ENCODE measurements at regions not wholly inside any gene's neighbourhood (a gene's known extent, or its start where the extent isn't known, plus 50 kb on each side); places are given as distances from the start of the nearest gene placed in this dataset.
"Not testable (repeated sequence)": the region's sequence is repeated elsewhere in the genome, so short reads cannot be mapped to it uniquely, and the experiment has no call there.

GRCh38 chrX:82528525-82528924 is 979.6 kb upstream of the POU3F4 start:
- ATAC-seq (ENCODE audit: low FRiP score) (no peak), DNase-seq (ENCODE audit: low spot score) (no peak)
- no peak for TF ChIP-seq CTCF (IDR thresholded peaks at IDR 0.05)

- TF ChIP-seq CTCF (IDR thresholded peaks at IDR 0.05), result no peak
- ATAC-seq (ENCODE audit: low FRiP score), result no peak
- no peak for DNase-seq (ENCODE audit: low spot score)
Observed at GRCh38 chrX:82534086-82534597, 973.9 kb upstream of the POU3F4 start.

- DNase-seq (ENCODE audit: low spot score); ATAC-seq (ENCODE audit: low FRiP score): not testable (repeated sequence)
Observed at GRCh38 chrX:82537205-82537604, 970.9 kb upstream of the POU3F4 start.

- DNase-seq (ENCODE audit: low spot score), result no peak
- ATAC-seq (ENCODE audit: low FRiP score), result no peak
- no peak for TF ChIP-seq CTCF (IDR thresholded peaks at IDR 0.05)
Observed at GRCh38 chrX:82541822-82542221, 966.3 kb upstream of the POU3F4 start.

- not testable (repeated sequence) for DNase-seq (ENCODE audit: low spot score); ATAC-seq (ENCODE audit: low FRiP score)
Observed at GRCh38 chrX:82552201-82552600, 955.9 kb upstream of the POU3F4 start.

- no peak for DNase-seq (ENCODE audit: low spot score)
- no peak for ATAC-seq (ENCODE audit: low FRiP score)
- no peak for TF ChIP-seq CTCF (IDR thresholded peaks at IDR 0.05)
Observed at GRCh38 chrX:82556588-82556987, 951.5 kb upstream of the POU3F4 start.

- DNase-seq (ENCODE audit: low spot score) (no peak), ATAC-seq (ENCODE audit: low FRiP score) (no peak)
- TF ChIP-seq CTCF (IDR thresholded peaks at IDR 0.05), result no peak
Observed at GRCh38 chrX:82585868-82586267, 922.2 kb upstream of the POU3F4 start.

- no peak for TF ChIP-seq CTCF (IDR thresholded peaks at IDR 0.05)
Observed at GRCh38 chrX:82589410-82589809, 918.7 kb upstream of the POU3F4 start.

More at GRCh38 chrX:82589410-82589809, 918.7 kb upstream of the POU3F4 start:
- ATAC-seq (ENCODE audit: low FRiP score), result no peak
- DNase-seq (ENCODE audit: low spot score), result no peak

Measured in omental fat pad (tissue), 3 donors.